ENCODE measurements at regions not wholly inside any gene's neighbourhood (a gene's known extent, or its start where the extent isn't known, plus 50 kb on each side); places are given as distances from the start of the nearest gene placed in this dataset.

- no peak for TF ChIP-seq TAF1 (IDR thresholded peaks at IDR 0.05; ENCODE audit: low read depth, low read length)
- TF ChIP-seq PAX5 (IDR thresholded peaks at IDR 0.05; ENCODE audit: insufficient read depth, low read length, severe bottlenecking), result no peak
- no peak for TF ChIP-seq POU2F2 (IDR thresholded peaks at IDR 0.05; ENCODE audit: low read depth, low read length)
- no peak for TF ChIP-seq SPI1 (IDR thresholded peaks at IDR 0.05; ENCODE audit: low read depth, low read length)
- no peak for TF ChIP-seq POLR2A (IDR thresholded peaks at IDR 0.05; ENCODE audit: low read depth, low read length)
- TF ChIP-seq POLR2AphosphoS5 (IDR thresholded peaks at IDR 0.05; ENCODE audit: low read depth, low read length), result no peak
- FAIRE-seq, result no peak
- no peak for DNase-seq (ENCODE audit: insufficient read length, low spot score)
Observed at GRCh38 chr11:122523846-122524805, 131.4 kb upstream of the UBASH3B start.

- TF ChIP-seq POU2F2 (IDR thresholded peaks at IDR 0.05; ENCODE audit: low read depth, low read length) (no peak), POLR2AphosphoS5 (IDR thresholded peaks at IDR 0.05; ENCODE audit: low read depth, low read length) (no peak), TAF1 (IDR thresholded peaks at IDR 0.05; ENCODE audit: low read depth, low read length) (no peak), POLR2A (IDR thresholded peaks at IDR 0.05; ENCODE audit: low read depth, low read length) (no peak), PAX5 (IDR thresholded peaks at IDR 0.05; ENCODE audit: insufficient read depth, low read length, severe bottlenecking) (no peak), SPI1 (IDR thresholded peaks at IDR 0.05; ENCODE audit: low read depth, low read length) (no peak)
- DNase-seq (ENCODE audit: insufficient read length, low spot score) (no peak), FAIRE-seq (no peak)
Observed at GRCh38 chr11:122521626-122522025, 133.9 kb upstream of the UBASH3B start.

GRCh38 chr11:122517403-122518379 is 137.8 kb upstream of the UBASH3B start:
- FAIRE-seq (no peak), DNase-seq (ENCODE audit: insufficient read length, low spot score) (no peak)
- no peak for TF ChIP-seq TAF1 (IDR thresholded peaks at IDR 0.05; ENCODE audit: low read depth, low read length)

- DNase-seq (ENCODE audit: insufficient read length, low spot score), result no peak
- no peak for TF ChIP-seq POU2F2 (IDR thresholded peaks at IDR 0.05; ENCODE audit: low read depth, low read length)
- no peak for TF ChIP-seq POLR2A (IDR thresholded peaks at IDR 0.05; ENCODE audit: low read depth, low read length)
- no peak for TF ChIP-seq TAF1 (IDR thresholded peaks at IDR 0.05; ENCODE audit: low read depth, low read length)
- TF ChIP-seq SPI1 (IDR thresholded peaks at IDR 0.05; ENCODE audit: low read depth, low read length), result no peak
- no peak for FAIRE-seq
Observed at GRCh38 chr11:122516686-122517085, 138.8 kb upstream of the UBASH3B start.

GRCh38 chr11:122513997-122514396 is 141.5 kb upstream of the UBASH3B start:
- TF ChIP-seq TAF1 (IDR thresholded peaks at IDR 0.05; ENCODE audit: low read depth, low read length) (no peak), POU2F2 (IDR thresholded peaks at IDR 0.05; ENCODE audit: low read depth, low read length) (no peak), SPI1 (IDR thresholded peaks at IDR 0.05; ENCODE audit: low read depth, low read length) (no peak), POLR2AphosphoS5 (IDR thresholded peaks at IDR 0.05; ENCODE audit: low read depth, low read length) (no peak), PAX5 (IDR thresholded peaks at IDR 0.05; ENCODE audit: insufficient read depth, low read length, severe bottlenecking) (no peak), POLR2A (IDR thresholded peaks at IDR 0.05; ENCODE audit: low read depth, low read length) (no peak)
- DNase-seq (ENCODE audit: insufficient read length, low spot score), result no peak
- no peak for FAIRE-seq

GRCh38 chr11:122513328-122513727 is 142.2 kb upstream of the UBASH3B start:
- TF ChIP-seq POLR2A (IDR thresholded peaks at IDR 0.05; ENCODE audit: low read depth, low read length), result no peak
- TF ChIP-seq SPI1 (IDR thresholded peaks at IDR 0.05; ENCODE audit: low read depth, low read length), result no peak
- TF ChIP-seq POLR2AphosphoS5 (IDR thresholded peaks at IDR 0.05; ENCODE audit: low read depth, low read length), result no peak
- TF ChIP-seq PAX5 (IDR thresholded peaks at IDR 0.05; ENCODE audit: insufficient read depth, low read length, severe bottlenecking), result no peak
- no peak for TF ChIP-seq POU2F2 (IDR thresholded peaks at IDR 0.05; ENCODE audit: low read depth, low read length)
- TF ChIP-seq TAF1 (IDR thresholded peaks at IDR 0.05; ENCODE audit: low read depth, low read length), result no peak
- FAIRE-seq, result no peak
- no peak for DNase-seq (ENCODE audit: insufficient read length, low spot score)

GRCh38 chr11:122512688-122513087 is 142.8 kb upstream of the UBASH3B start:
- DNase-seq (ENCODE audit: insufficient read length, low spot score), result no peak
- TF ChIP-seq POLR2AphosphoS5 (IDR thresholded peaks at IDR 0.05; ENCODE audit: low read depth, low read length), result no peak
- no peak for TF ChIP-seq SPI1 (IDR thresholded peaks at IDR 0.05; ENCODE audit: low read depth, low read length)
- TF ChIP-seq TAF1 (IDR thresholded peaks at IDR 0.05; ENCODE audit: low read depth, low read length), result no peak
- TF ChIP-seq POU2F2 (IDR thresholded peaks at IDR 0.05; ENCODE audit: low read depth, low read length), result no peak
- no peak for TF ChIP-seq PAX5 (IDR thresholded peaks at IDR 0.05; ENCODE audit: insufficient read depth, low read length, severe bottlenecking)
- TF ChIP-seq POLR2A (IDR thresholded peaks at IDR 0.05; ENCODE audit: low read depth, low read length), result no peak
- FAIRE-seq, result no peak

- FAIRE-seq (no peak), DNase-seq (ENCODE audit: insufficient read length, low spot score) (no peak)
- TF ChIP-seq PAX5 (IDR thresholded peaks at IDR 0.05; ENCODE audit: insufficient read depth, low read length, severe bottlenecking) (no peak), SPI1 (IDR thresholded peaks at IDR 0.05; ENCODE audit: low read depth, low read length) (no peak), POLR2A (IDR thresholded peaks at IDR 0.05; ENCODE audit: low read depth, low read length) (no peak), POLR2AphosphoS5 (IDR thresholded peaks at IDR 0.05; ENCODE audit: low read depth, low read length) (no peak), POU2F2 (IDR thresholded peaks at IDR 0.05; ENCODE audit: low read depth, low read length) (no peak), TAF1 (IDR thresholded peaks at IDR 0.05; ENCODE audit: low read depth, low read length) (no peak)
Observed at GRCh38 chr11:122509899-122510298, 145.6 kb upstream of the UBASH3B start.

GRCh38 chr11:122509091-122509490 is 146.4 kb upstream of the UBASH3B start:
- DNase-seq (ENCODE audit: insufficient read length, low spot score), result no peak
- no peak for FAIRE-seq
- no peak for TF ChIP-seq PAX5 (IDR thresholded peaks at IDR 0.05; ENCODE audit: insufficient read depth, low read length, severe bottlenecking)

Measured in GM12891 (cell line).